ENCODE measurements at regions not wholly inside any gene's neighbourhood (a gene's known extent, or its start where the extent isn't known, plus 50 kb on each side); places are given as distances from the start of the nearest gene placed in this dataset.
"Not testable (repeated sequence)": the region's sequence is repeated elsewhere in the genome, so short reads cannot be mapped to it uniquely, and the experiment has no call there.

DNA sequence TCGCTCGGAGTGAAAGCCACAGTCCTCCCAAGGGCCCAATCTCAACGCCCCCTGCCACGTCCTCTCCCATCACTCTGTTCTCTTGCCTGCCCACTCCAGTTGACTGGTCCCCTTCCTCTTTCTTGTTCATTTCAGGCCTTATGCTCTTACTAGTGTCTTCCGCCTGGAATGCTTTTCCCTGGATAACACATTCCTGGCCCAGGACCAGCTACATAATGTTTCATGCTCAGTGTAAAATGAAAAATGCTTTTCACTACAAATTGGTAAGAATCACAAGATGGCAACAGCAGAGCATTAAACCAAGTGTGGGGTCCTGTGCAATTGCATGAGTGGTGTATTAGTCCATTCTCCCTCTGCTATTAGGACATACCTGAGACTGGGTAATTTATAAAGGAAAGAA lies 417.2 kb upstream of the KLHL29 start:
- no peak overlapping the region for H3K9ac ChIP-seq
- H3K9me3 ChIP-seq (ENCODE audit: control insufficient read depth, low read length) = no peaks in the 10 kb centered on the region
- TF ChIP-seq CTCF (IDR thresholded peaks at IDR 0.05) = no peak

GRCh38 chr2:22970284-22970975 lies 414.5 kb upstream of the KLHL29 start:
- Histone ChIP-seq H3K4me3 (ENCODE audit: low read depth, low read length) (no peak overlapping the region), H3K27ac (no peak overlapping the region), H3K27me3 (ENCODE audit: control insufficient read depth, insufficient read depth, low read length) (no peaks in the 10 kb centered on the region), H3K4me1 (no peaks in the 10 kb centered on the region), H3K9ac (no peak overlapping the region), H3K79me2 (no peaks in the 10 kb centered on the region), H3K9me3 (ENCODE audit: control insufficient read depth, low read length) (no peaks in the 10 kb centered on the region), H3K4me2 (ENCODE audit: low read length) (no peak overlapping the region), H2AFZ (no peak overlapping the region), H3K36me3 (ENCODE audit: control insufficient read depth, insufficient read depth, low read length) (no peaks in the 10 kb centered on the region)
- TF ChIP-seq CTCF (IDR thresholded peaks at IDR 0.05) = no peak

More for the DNA sequence above, 417.2 kb upstream of the KLHL29 start:
- Histone ChIP-seq H2AFZ (no peak overlapping the region), H3K36me3 (ENCODE audit: control insufficient read depth, insufficient read depth, low read length) (no peaks in the 10 kb centered on the region), H3K79me2 (no peaks in the 10 kb centered on the region), H3K4me1 (no peaks in the 10 kb centered on the region), H3K4me2 (ENCODE audit: low read length) (no peak overlapping the region), H3K27ac (no peak overlapping the region), H3K4me3 (ENCODE audit: low read depth, low read length) (no peak overlapping the region), H3K27me3 (ENCODE audit: control insufficient read depth, insufficient read depth, low read length) (no peaks in the 10 kb centered on the region)

- no peaks in the 10 kb centered on the region for H3K27me3 ChIP-seq (ENCODE audit: control insufficient read depth, insufficient read depth, low read length)
- H3K79me2 ChIP-seq = no peaks in the 10 kb centered on the region
- no peaks in the 10 kb centered on the region for H3K36me3 ChIP-seq (ENCODE audit: control insufficient read depth, insufficient read depth, low read length)
- no peaks in the 10 kb centered on the region for H3K9me3 ChIP-seq (ENCODE audit: control insufficient read depth, low read length)
- H3K4me3 ChIP-seq (ENCODE audit: low read depth, low read length) = no peak overlapping the region
- no peaks in the 10 kb centered on the region for H3K4me1 ChIP-seq
- H3K9ac ChIP-seq = no peak overlapping the region
- TF ChIP-seq CTCF (IDR thresholded peaks at IDR 0.05) = no peak
- no peak overlapping the region for H3K4me2 ChIP-seq (ENCODE audit: low read length)
- no peak overlapping the region for H3K27ac ChIP-seq
- H2AFZ ChIP-seq = no peak overlapping the region
Measured at GRCh38 chr2:22970991-22971390, 414.0 kb upstream of the KLHL29 start.

GRCh38 chr2:22981785-22982184 lies 403.2 kb upstream of the KLHL29 start:
- TF ChIP-seq CTCF (IDR thresholded peaks at IDR 0.05) = no peak
- Histone ChIP-seq H3K9ac (no peak overlapping the region), H3K79me2 (no peaks in the 10 kb centered on the region), H3K27ac (no peak overlapping the region), H3K9me3 (ENCODE audit: control insufficient read depth, low read length) (no peaks in the 10 kb centered on the region), H3K4me1 (no peaks in the 10 kb centered on the region), H3K4me3 (ENCODE audit: low read depth, low read length) (no peak overlapping the region), H3K27me3 (ENCODE audit: control insufficient read depth, insufficient read depth, low read length) (no peaks in the 10 kb centered on the region), H3K4me2 (ENCODE audit: low read length) (no peak overlapping the region), H2AFZ (no peak overlapping the region), H3K36me3 (ENCODE audit: control insufficient read depth, insufficient read depth, low read length) (no peaks in the 10 kb centered on the region)

GRCh38 chr2:22984152-22984551 lies 400.8 kb upstream of the KLHL29 start:
- H3K36me3 ChIP-seq (ENCODE audit: control insufficient read depth, insufficient read depth, low read length); H3K4me3 ChIP-seq (ENCODE audit: low read depth, low read length); H2AFZ ChIP-seq; H3K9ac ChIP-seq; H3K4me1 ChIP-seq; H3K9me3 ChIP-seq (ENCODE audit: control insufficient read depth, low read length); H3K27ac ChIP-seq; H3K79me2 ChIP-seq; H3K4me2 ChIP-seq (ENCODE audit: low read length); H3K27me3 ChIP-seq (ENCODE audit: control insufficient read depth, insufficient read depth, low read length): not testable (repeated sequence)

Measured in parathyroid adenoma (tissue), 2 donors.